PC-3 (cell line): ENCODE measurements at regions not wholly inside any gene's neighbourhood (a gene's known extent, or its start where the extent isn't known, plus 50 kb on each side); places are given as distances from the start of the nearest gene placed in this dataset.

Source experiments
- ATAC-seq: fragments of 200-7000 bp; cut with Tn5 transposase; 2 replicates; pipeline ENCODE4 v1.9.1; 2020; ENCODE audit warnings: mild to moderate bottlenecking, moderate library complexity
- BruUV-seq: library from RNA; stranded (reverse); fragments of 400-500 nt; replicated peaks from 2 replicates; lab custom pipeline; 2021; lab: Mats Ljungman, UMichigan
- CTCF ChIA-PET: fragments of 300-600 bp; sonication (Branson Sonifier 250); formaldehyde crosslinking; loops from one replicate; lab custom pipeline; 2022; ENCODE audit warnings: antibody characterized with exemption; lab: Charles Lee
- POLR2A ChIA-PET: fragments of 300-600 bp; sonication (Branson Sonifier 250); formaldehyde crosslinking; loops from one replicate; lab custom pipeline; 2022; ENCODE audit warnings: antibody characterized with exemption; ENCODE audit not compliant: unreplicated experiment; lab: Charles Lee
- DNase-seq: peaks from one replicate; pipeline ENCODE4 v3.0.0-alpha.2; 2015
- H2AFZ ChIP-seq: fragments of 300-600 bp; sonication (generic); 2 replicates; pipeline ENCODE4 v1.6.0; 2016; ENCODE audit warnings: antibody characterized with exemption, low read length
- H3F3A ChIP-seq: fragments of 300-600 bp; sonication (generic); one replicate; pipeline ENCODE4 v1.6.0; 2017; ENCODE audit warnings: antibody characterized with exemption, low read length, control low read depth, mild to moderate bottlenecking; ENCODE audit not compliant: unreplicated experiment
- H3K27ac ChIP-seq: fragments of 300-600 bp; sonication (generic); 2 replicates; pipeline ENCODE4 v1.5.1; 2016; ENCODE audit warnings: mild to moderate bottlenecking, low read length
- H3K27me3 ChIP-seq: fragments of 300-600 bp; sonication (generic); 2 replicates; pipeline ENCODE4 v1.6.1; 2016; ENCODE audit warnings: low read length, mixed read lengths
- H3K36me3 ChIP-seq: fragments of 300-600 bp; sonication (generic); 2 replicates; pipeline ENCODE4 v1.6.1; 2016; ENCODE audit warnings: low read depth, mixed run types, low read length, mixed read lengths
- H3K4me1 ChIP-seq: fragments of 300-600 bp; sonication (generic); 2 replicates; pipeline ENCODE4 v1.5.1; 2016; ENCODE audit warnings: low read length; ENCODE audit not compliant: insufficient read depth
- H3K4me2 ChIP-seq: fragments of 300-600 bp; sonication (generic); 2 replicates; pipeline ENCODE4 v1.6.0; 2016; ENCODE audit warnings: low read length
- H3K4me3 ChIP-seq: fragments of 300-600 bp; sonication (generic); 2 replicates; pipeline ENCODE4 v1.5.1; 2016; ENCODE audit warnings: mild to moderate bottlenecking, low read length, mixed read lengths
- H3K79me2 ChIP-seq: fragments of 300-600 bp; sonication (generic); 2 replicates; pipeline ENCODE4 v1.6.1; 2017; ENCODE audit warnings: low read length, mixed read lengths
- H3K9ac ChIP-seq: fragments of 300-600 bp; sonication (generic); 2 replicates; pipeline ENCODE4 v1.6.0; 2016; ENCODE audit warnings: mild to moderate bottlenecking, low read length
- H3K9me2 ChIP-seq: fragments of 300-600 bp; sonication (generic); replicated peaks from 2 replicates; pipeline ENCODE4 v1.6.1; 2016; ENCODE audit warnings: mixed run types, low read length, mixed read lengths
- H3K9me3 ChIP-seq: fragments of 300-600 bp; sonication (generic); 2 replicates; pipeline ENCODE4 v1.6.1; 2016; ENCODE audit warnings: low read length, mixed read lengths
- H4K20me1 ChIP-seq: fragments of 300-600 bp; sonication (generic); 2 replicates; pipeline ENCODE4 v1.6.1; 2016; ENCODE audit warnings: low read length, mixed read lengths
- CTCF ChIP-seq: fragments of 300-600 bp; sonication (generic); conservative IDR thresholded peaks from 2 replicates; pipeline ENCODE4 v1.5.1; 2017; ENCODE audit warnings: antibody characterized with exemption, low read depth, mild to moderate bottlenecking, low read length
- EZH2 ChIP-seq: fragments of 300-600 bp; sonication (generic); IDR thresholded peaks from one replicate; pipeline ENCODE4 v1.6.1; 2017; ENCODE audit warnings: antibody characterized with exemption, mild to moderate bottlenecking, low read length; ENCODE audit not compliant: unreplicated experiment
- EZH2phosphoT487 ChIP-seq: fragments of 300-600 bp; sonication (generic); IDR thresholded peaks from 2 replicates; pipeline ENCODE4 v1.6.1; 2018; ENCODE audit warnings: mild to moderate bottlenecking, antibody characterized with exemption, low read length, borderline replicate concordance
- intact Hi-C: fragments of 100-400 bp; cut with micrococcal nuclease; formaldehyde crosslinking; loops from 2 replicates; pipeline ENCODE4 v1.9.0; 2023

- H3K79me2 ChIP-seq, result no peaks in the 10 kb centered on the region
- no peaks in the 10 kb centered on the region for H4K20me1 ChIP-seq
- peaks cover 5% of the 10 kb centered on the region; the same call in 1 of the 2 replicates for H3K9me3 ChIP-seq
- H3K4me1 ChIP-seq, result no peaks in the 10 kb centered on the region
- no peaks in the 10 kb centered on the region for H3K9me2 ChIP-seq
- no peak for DNase-seq
- H3K9ac ChIP-seq, result no peak overlapping the region
- ChIA-PET CTCF (no interaction called here), POLR2A (no interaction called here)
- no TSS peak for BruUV-seq
- H3K27ac ChIP-seq, result no peak overlapping the region
- intact Hi-C loops, result no loop called here
- H2AFZ ChIP-seq, result no peak overlapping the region
- H3F3A ChIP-seq, result no peaks in the 10 kb centered on the region
- no peaks in the 10 kb centered on the region for H3K27me3 ChIP-seq
- no peak overlapping the region for H3K4me2 ChIP-seq
- no peak overlapping the region for H3K4me3 ChIP-seq
- TF ChIP-seq CTCF, result no peak
- TF ChIP-seq EZH2, result no peak
- TF ChIP-seq EZH2phosphoT487, result no peak
- H3K36me3 ChIP-seq, result no peaks in the 10 kb centered on the region
- ATAC-seq, result no peak
These were observed 68.4 kb upstream of the ZNF716 start for GRCh38 chr7:57381581-57381980.

GRCh38 chr7:57384380-57384779 is 65.6 kb upstream of the ZNF716 start:
- no peak overlapping the region for H2AFZ ChIP-seq
- H3K9me2 ChIP-seq, result no peaks in the 10 kb centered on the region
- no peaks in the 10 kb centered on the region for H4K20me1 ChIP-seq
- no peaks in the 10 kb centered on the region for H3F3A ChIP-seq
- H3K9ac ChIP-seq, result no peak overlapping the region
- H3K4me2 ChIP-seq, result no peak overlapping the region
- TF ChIP-seq CTCF (no peak), EZH2phosphoT487 (no peak), EZH2 (no peak)
- no peaks in the 10 kb centered on the region for H3K27me3 ChIP-seq
- BruUV-seq, result no TSS peak
- DNase-seq, result no peak
- ChIA-PET POLR2A (no interaction called here), CTCF (no interaction called here)
- no peaks in the 10 kb centered on the region for H3K4me1 ChIP-seq
- H3K36me3 ChIP-seq, result no peaks in the 10 kb centered on the region
- H3K27ac ChIP-seq, result no peak overlapping the region
- intact Hi-C loops, result no loop called here
- no peak for ATAC-seq
- no peaks in the 10 kb centered on the region for H3K9me3 ChIP-seq
- no peaks in the 10 kb centered on the region for H3K79me2 ChIP-seq
- H3K4me3 ChIP-seq, result no peak overlapping the region

- Histone ChIP-seq H2AFZ (no peak overlapping the region), H3K27me3 (no peaks in the 10 kb centered on the region), H3K9ac (no peak overlapping the region), H3K36me3 (no peaks in the 10 kb centered on the region), H3K4me2 (no peak overlapping the region), H3K4me1 (no peaks in the 10 kb centered on the region), H3K9me2 (no peaks in the 10 kb centered on the region), H3K79me2 (no peaks in the 10 kb centered on the region), H3K27ac (no peak overlapping the region), H4K20me1 (no peaks in the 10 kb centered on the region), H3K9me3 (no peaks in the 10 kb centered on the region), H3K4me3 (no peak overlapping the region), H3F3A (no peaks in the 10 kb centered on the region)
- CTCF ChIA-PET, result no interaction called here
- DNase-seq (no peak), ATAC-seq (no peak)
- TF ChIP-seq EZH2phosphoT487 (no peak), EZH2 (no peak), CTCF (no peak)
- BruUV-seq, result no TSS peak
- POLR2A ChIA-PET, result no interaction called here
- intact Hi-C loops, result no loop called here
These were observed 64.3 kb upstream of the ZNF716 start for GRCh38 chr7:57385668-57386067.
